GM18907 (cell line): ENCODE measurements at regions not wholly inside any gene's neighbourhood (a gene's known extent, or its start where the extent isn't known, plus 50 kb on each side); places are given as distances from the start of the nearest gene placed in this dataset.

Experiments
- ATAC-seq: cut with Tn5 transposase; IDR thresholded peaks from one replicate; pipeline ENCODE4 v1.9.1; 2021; ENCODE audit warnings: mild to moderate bottlenecking, moderate library complexity; ENCODE audit not compliant: unreplicated experiment

GRCh38 chr3:168341192-168341815, 245.6 kb upstream of the GOLIM4 start:
- no peak for ATAC-seq

DNA sequence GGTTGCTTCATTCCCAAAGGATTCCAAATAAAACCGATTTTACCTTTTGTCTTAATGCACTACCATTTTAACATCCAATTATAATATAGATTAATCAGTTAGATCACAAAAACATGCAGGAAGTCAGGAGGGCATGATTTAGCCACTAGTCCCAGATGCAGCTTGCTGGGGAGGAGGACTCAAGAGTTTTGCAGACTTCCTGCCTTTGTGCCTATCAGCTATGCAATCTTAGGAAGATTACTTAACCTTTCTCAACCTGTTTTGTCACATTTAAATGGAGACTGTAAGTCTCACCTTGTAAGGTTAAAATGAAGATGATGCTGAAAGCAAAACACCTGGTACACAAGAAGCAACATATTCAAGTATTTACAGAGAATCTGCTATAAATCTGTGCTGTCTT, 242.4 kb upstream of the GOLIM4 start:
- ATAC-seq: no peak

DNA sequence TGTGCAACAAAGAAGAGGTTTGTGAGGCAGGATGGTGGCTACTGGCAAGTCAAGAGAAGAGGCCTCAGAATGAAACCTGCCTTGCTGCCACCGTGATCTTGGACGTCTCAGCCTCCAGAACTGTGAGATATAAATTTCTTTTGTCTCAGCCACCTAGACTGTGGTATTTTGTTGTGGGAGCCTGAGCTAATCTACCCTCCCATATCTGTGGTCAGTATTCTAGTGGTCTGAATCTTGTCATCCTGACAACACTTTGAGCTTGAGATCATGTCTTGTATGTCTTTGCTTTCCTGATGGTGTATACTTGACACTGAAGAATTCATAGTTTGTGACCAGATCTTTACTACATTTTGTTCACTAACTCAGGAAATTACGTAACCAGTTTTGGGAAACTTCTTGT, 240.6 kb upstream of the GOLIM4 start:
- ATAC-seq: no peak

DNA sequence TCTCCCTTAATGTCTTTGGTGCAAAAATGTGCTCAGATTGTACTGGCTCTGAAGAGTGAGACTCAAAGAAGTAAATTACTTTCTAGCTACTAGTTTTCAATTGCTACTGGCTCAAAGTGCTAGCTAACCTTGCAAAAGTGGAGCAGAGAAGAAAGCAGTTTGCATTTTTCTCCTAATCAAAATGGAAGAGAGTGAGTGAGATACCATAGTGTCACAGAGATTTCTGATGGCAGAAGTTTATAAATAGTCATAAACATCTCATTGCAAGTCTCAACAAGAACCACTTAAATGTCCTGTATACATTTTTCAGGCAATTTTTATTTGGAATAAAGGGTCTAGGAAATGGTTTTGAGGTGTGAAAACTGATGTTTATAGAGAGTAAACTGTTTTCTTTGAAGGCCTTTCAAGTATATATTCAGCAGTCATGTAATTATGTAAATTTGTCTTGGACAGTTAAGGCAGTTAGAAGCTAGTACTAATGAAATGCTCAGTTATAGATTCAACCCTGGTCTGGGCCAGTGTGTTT, 237.7 kb upstream of the GOLIM4 start:
- no peak for ATAC-seq

DNA sequence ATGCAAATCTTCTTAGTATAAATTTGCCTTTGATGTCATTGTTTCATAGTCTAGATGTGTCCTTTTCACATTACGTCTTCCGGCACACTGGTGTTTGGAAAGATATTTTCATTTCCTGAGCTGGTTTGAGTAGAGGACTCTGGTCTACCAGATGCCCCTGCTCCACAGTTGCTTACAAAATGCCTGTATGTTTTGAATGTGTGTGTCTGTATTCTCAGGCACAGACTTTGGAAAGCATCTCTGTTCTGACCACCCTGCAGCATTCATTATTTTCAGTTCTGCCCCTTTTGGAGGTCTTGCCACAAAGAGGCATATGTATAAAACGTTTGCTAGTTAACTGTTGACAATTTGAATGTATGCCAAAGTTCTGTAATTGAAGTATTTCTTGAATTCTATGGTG, 236.0 kb upstream of the GOLIM4 start:
- no peak for ATAC-seq

- no peak for ATAC-seq
Observed at GRCh38 chr3:168330983-168331382, 235.3 kb upstream of the GOLIM4 start.

DNA sequence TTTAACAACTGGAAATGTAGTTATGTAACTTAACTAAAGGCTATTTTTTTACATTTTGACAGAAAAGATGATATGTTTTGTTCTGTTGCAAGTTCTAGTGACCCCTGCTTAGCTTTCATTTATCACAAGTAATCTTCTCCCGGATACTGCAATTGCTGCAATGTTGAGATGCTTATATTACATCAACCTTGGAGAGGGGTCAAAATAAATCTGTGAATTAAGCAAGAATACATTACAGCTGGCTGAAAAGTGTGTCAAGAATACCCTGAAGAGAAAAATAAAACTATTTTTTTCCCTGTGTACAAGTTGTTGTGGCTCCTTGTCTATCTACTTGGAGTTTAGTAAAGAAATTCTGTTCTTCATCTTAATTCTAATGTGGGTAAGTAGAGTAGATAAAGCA, 232.1 kb upstream of the GOLIM4 start:
- no peak for ATAC-seq

DNA sequence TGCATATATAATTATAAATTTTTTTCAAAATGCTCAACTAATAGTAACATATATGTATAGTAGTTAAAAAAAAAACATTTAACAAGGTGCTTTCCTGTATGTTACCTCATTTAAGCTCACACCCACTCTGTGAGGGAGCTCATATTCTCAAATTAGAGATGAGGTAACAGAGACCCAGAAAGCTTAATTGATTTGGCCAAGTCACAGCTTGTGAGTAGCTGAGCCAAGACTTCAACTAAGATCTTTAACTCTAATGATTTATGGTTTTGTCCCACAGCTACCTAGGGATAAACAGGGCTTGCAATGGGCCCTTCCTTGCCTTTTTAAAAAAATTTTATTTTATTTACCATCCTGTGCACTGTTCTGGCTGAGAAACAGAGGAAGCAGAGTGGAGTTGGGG, 230.0 kb upstream of the GOLIM4 start:
- ATAC-seq: no peak

- ATAC-seq: no peak
Observed at GRCh38 chr3:168322941-168323340, 227.2 kb upstream of the GOLIM4 start.

GRCh38 chr3:168314166-168314565, 218.4 kb upstream of the GOLIM4 start:
- no peak for ATAC-seq

DNA sequence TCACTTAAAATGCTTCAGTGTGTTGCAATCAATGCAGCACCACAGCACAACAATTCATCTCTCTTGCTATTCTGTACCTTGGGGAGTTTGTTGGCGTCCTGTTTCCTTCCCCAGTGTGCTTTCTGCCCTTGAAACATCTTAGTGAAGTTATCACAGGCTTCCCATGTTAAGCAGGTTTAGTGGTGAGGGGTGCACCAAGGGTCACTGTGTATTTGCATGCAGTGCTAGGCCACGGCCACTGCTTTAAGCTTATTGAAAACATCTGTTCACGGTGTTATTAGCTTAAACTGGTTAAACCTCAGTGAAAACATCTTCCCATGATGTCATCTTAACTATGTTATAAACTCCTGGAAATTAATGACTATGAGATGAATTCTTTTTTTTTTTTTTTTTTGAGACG, 217.3 kb upstream of the GOLIM4 start:
- no peak for ATAC-seq

DNA sequence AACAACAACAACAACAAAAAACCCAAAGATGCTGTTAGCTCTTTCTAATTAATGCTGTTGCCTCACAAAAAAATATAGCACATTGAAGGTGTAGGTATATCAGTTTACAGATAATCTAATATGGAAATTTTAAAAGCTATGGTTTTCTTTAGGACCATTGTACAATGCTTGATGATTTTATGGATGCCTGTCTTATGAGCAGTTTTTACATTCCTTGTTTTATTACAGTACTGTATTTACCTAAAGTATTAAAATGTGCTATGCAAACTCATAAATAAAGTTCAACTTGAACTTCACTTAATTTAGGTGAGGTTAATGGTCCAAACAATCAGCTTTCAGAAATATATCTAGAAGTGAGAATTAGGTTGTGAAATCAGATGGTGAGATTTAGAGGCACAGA, 212.2 kb upstream of the GOLIM4 start:
- ATAC-seq: no peak

- ATAC-seq: no peak
Observed at GRCh38 chr3:168295027-168295426, 199.3 kb upstream of the GOLIM4 start.

GRCh38 chr3:168292296-168292695, 196.6 kb upstream of the GOLIM4 start:
- ATAC-seq: no peak

DNA sequence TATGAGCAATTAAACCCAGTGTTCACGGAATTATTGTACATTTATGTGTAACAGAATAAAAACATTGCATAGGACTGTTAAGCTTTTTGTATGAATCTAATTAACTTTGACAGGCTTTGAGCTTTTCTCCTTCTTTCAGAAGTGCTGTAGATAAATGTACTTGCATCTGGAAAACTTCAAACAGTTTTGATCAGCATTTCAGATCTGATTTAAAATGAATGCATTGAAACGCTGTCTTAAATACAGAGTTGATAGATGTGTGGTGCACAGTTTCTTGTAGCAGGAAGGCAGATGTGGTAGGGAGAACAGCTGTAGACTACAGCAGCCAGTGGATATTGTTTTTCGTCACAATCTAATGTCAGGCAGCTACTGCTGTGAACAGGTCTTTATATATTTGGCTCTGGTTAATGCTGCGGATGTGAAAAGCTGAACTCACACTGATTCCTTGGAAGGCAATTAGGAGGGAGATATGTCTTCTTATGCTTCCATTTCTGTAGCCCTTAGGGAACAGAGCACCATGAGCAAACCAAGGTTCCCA, 193.8 kb upstream of the GOLIM4 start:
- no peak for ATAC-seq

- no peak for ATAC-seq
Observed at GRCh38 chr3:168288511-168289401, 193.0 kb upstream of the GOLIM4 start.

- ATAC-seq: no peak
Observed at GRCh38 chr3:168285506-168285905, 189.8 kb upstream of the GOLIM4 start.

DNA sequence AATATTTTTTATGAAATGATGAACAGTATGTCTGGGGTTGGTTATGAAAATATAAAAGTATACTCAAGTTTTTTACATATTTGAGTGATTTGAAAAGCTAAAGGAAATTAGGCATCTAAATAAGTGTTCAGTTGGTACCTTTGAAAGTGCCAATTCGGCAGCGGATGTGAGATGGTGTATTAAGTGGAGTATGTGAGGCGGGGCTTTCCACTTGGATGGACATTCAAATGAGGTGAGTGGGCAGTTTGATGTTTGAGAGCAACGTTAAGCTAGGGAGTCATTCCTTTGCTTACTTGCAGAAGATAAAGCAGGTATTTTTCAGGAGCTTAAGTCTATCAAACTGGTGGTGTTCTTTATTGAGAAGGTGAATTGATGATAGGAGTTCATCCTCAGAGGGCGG, 189.0 kb upstream of the GOLIM4 start:
- ATAC-seq: no peak

DNA sequence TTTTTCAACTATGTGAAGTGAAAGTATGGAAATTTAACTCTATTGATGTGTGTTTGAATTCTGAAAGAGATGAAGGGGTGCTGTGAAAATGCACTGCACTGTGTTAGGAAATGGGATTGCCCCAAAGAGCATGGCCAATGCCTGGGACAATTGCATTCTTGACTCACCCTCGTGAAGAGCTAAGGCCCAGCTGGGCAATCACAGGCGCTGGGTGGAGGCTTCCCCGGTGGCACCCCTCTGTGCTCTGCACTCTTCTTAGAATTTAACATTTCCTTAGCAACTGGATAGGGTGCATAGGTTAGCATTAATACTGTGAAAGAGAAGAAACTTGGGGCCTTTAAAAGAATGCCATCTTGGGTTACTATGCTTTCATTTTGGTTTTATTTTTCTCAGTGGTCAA, 179.9 kb upstream of the GOLIM4 start:
- no peak for ATAC-seq

DNA sequence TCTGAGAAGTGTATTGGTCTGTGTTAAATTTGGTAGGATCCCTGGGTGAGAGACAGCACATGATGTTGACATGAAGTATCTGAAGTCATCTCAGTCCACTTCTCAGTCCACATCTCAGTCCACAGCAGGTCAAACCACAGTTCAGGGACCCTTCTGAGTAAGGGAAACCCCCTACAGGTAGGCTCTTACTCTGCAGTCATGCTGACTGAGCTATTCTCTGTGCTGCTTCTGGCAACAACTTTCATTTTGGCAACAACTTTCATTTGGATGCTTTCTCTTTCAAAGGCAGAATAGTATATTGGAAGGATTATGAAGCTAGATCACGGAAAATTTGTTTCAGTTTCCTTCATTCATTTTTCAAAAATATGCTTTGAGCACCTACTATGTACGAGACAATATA, 178.2 kb upstream of the GOLIM4 start:
- peak; percentile 81 for ATAC-seq

GRCh38 chr3:168273036-168273435, 177.3 kb upstream of the GOLIM4 start:
- ATAC-seq: no peak
